Left ventricle myocardium inferior (tissue), 1 donor: ENCODE measurements at regions not wholly inside any gene's neighbourhood (a gene's known extent, or its start where the extent isn't known, plus 50 kb on each side); places are given as distances from the start of the nearest gene placed in this dataset.

ENCODE experiments used
- DNase-seq: peaks from one replicate; pipeline ENCODE4 v3.0.0-alpha.2; 2020
- H3K27ac ChIP-seq: fragments of 200-600 bp; replicated peaks from 2 replicates; pipeline ENCODE4 v1.8.0; 2021
- H3K27me3 ChIP-seq: fragments of 200-600 bp; 2 replicates; pipeline ENCODE4 v1.8.0; 2021; ENCODE audit warnings: low read depth
- H3K36me3 ChIP-seq: fragments of 200-600 bp; 2 replicates; pipeline ENCODE4 v1.8.0; 2021
- H3K4me1 ChIP-seq: fragments of 200-600 bp; 2 replicates; pipeline ENCODE4 v1.8.0; 2021
- H3K4me3 ChIP-seq: fragments of 200-600 bp; 2 replicates; pipeline ENCODE4 v1.8.0; 2021; ENCODE audit warnings: mild to moderate bottlenecking, moderate library complexity
- H3K9me3 ChIP-seq: fragments of 200-600 bp; replicated peaks from 2 replicates; pipeline ENCODE4 v1.8.0; 2021
- intact Hi-C: fragments of 100-400 bp; cut with micrococcal nuclease; formaldehyde crosslinking; loops from one replicate; pipeline ENCODE4 v1.11.0; 2022
- TF ChIP-seq, protein P1 (sequence below): fragments of 200-600 bp; IDR thresholded peaks from 2 replicates; pipeline ENCODE4 v1.8.0; 2021; ENCODE audit warnings: antibody characterized with exemption, mild to moderate bottlenecking, borderline replicate concordance
- donor health status: DM: no; HTN: yes; CAD: no; lungs with severe emphysema.

DNA sequence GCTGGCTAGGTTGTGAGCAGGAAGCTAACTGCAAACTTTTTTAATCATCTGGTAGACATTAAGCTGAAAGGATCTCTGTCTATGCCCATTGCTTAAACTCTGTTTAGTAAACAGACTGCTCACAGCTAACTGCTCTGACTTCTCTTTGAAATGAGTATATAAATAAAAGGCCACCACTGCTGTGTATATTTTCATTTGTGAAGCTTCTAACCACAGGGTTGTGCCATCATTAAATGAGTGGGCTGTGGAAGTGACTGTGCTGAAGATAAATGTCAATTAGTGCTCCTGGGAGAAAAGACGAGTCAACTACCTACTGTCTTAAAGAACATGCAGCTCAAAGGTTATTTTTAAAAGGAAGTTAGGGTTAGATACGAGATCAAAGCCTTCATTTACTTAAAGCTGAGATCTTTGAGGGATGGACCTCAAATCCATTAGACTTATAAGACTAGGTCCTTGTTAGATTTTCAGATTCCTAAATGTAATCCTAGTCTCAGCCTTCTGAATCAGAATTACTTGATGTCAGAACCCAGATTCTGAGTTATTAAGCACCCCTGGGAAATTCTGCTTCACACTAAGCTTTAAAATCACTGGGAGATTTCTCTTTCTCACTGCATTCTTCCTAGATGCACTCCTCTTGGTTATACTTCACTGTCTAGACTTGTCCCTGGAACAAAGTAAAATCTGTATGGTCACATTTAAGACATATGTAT, 213.1 kb upstream of the FLRT2 start:
- Histone ChIP-seq H3K4me1 (no peaks in the 10 kb centered on the region), H3K27me3 (no peaks in the 10 kb centered on the region), H3K9me3 (peaks cover 6% of the 10 kb centered on the region), H3K27ac (no peak overlapping the region), H3K4me3 (no peak overlapping the region), H3K36me3 (no peaks in the 10 kb centered on the region)
- DNase-seq, result no peak
- TF ChIP-seq, protein P1, sequence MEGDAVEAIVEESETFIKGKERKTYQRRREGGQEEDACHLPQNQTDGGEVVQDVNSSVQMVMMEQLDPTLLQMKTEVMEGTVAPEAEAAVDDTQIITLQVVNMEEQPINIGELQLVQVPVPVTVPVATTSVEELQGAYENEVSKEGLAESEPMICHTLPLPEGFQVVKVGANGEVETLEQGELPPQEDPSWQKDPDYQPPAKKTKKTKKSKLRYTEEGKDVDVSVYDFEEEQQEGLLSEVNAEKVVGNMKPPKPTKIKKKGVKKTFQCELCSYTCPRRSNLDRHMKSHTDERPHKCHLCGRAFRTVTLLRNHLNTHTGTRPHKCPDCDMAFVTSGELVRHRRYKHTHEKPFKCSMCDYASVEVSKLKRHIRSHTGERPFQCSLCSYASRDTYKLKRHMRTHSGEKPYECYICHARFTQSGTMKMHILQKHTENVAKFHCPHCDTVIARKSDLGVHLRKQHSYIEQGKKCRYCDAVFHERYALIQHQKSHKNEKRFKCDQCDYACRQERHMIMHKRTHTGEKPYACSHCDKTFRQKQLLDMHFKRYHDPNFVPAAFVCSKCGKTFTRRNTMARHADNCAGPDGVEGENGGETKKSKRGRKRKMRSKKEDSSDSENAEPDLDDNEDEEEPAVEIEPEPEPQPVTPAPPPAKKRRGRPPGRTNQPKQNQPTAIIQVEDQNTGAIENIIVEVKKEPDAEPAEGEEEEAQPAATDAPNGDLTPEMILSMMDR, result no peak
- intact Hi-C loops, result no loop called here

DNA sequence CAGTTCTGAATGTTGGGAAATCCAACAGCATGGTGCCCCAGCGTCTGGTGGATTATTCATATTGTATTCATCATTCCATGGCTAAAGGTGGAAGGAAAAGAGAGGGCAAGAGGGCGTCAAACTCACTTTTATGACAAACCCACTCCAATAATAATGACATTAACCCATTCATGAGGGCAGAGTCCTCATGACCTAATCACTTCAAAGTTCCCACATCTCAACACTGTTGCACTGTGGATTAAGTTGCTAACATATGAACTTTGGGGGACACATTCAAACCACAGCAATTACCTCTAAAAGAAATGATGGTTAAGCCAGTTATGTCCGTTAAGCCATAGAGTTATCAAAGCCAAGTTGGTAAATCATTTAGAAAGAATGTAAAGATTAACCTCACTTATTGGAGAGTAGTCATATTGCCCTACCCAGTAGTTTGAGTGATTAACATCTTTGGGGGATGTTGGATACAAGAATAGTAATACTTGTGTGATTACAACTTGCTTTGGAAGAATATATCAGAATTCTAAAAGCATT, 212.4 kb upstream of the FLRT2 start:
- intact Hi-C loops, result no loop called here
- DNase-seq, result no peak
- TF ChIP-seq, protein P1, result no peak
- peaks cover 6% of the 10 kb centered on the region for H3K9me3 ChIP-seq
- no peaks in the 10 kb centered on the region for H3K4me1 ChIP-seq
- no peak overlapping the region for H3K27ac ChIP-seq
- H3K4me3 ChIP-seq, result no peak overlapping the region
- H3K36me3 ChIP-seq, result no peaks in the 10 kb centered on the region
- H3K27me3 ChIP-seq, result no peaks in the 10 kb centered on the region

DNA sequence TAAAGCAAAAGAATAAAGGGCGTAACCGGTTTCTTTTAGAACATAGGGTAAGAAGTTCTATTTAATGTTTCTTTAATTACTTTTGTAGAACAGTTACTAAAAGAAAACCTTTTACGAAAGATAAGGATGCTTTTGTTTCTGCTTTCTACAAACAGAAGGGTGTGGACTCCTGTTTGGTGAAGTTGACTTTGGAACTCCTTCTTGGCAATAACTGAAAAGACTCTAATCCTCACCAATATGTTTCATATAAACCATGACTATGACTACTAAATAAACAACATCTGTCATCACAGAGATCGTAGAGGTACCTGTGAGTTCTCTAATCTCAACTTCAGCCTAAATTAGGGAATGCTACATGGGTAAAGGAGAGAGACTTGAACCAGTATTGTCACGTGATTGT, 210.8 kb upstream of the FLRT2 start:
- intact Hi-C loops, result no loop called here
- TF ChIP-seq, protein P1, result no peak
- Histone ChIP-seq H3K27ac (no peak overlapping the region), H3K27me3 (no peaks in the 10 kb centered on the region), H3K4me1 (no peaks in the 10 kb centered on the region), H3K9me3 (peaks cover 6% of the 10 kb centered on the region), H3K36me3 (no peaks in the 10 kb centered on the region), H3K4me3 (no peak overlapping the region)
- DNase-seq, result no peak

DNA sequence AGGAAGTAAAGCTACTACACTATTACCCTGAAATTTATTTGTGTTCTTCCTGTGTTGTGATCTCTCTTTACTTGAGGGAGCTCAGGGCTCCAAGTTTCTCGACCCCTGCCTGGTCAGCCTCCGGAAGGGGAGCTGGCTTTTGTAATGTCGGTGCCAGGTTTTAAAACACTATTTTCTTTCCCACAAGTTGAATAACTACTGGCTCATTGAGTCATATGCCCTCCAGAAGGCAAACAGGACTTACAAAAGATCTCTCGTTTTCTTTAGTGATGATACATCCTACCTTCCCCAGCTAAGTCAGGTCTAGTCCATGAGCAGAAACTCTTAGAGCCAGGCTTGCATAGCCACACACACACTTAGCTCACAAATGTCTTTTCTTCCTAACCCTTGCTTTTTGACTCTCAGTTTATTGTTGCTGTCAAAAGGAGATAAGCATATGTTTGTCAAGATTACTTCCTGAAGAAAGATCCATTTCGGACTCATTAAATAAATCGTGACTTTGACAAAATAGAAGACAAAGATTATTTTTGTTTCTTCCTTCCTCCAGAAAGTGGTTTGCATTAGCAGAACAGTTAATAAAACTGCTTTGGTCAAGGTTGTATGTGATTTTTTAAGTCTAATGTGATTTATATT, 209.8 kb upstream of the FLRT2 start:
- H3K27ac ChIP-seq, result no peak overlapping the region
- peaks cover 6% of the 10 kb centered on the region for H3K9me3 ChIP-seq
- H3K27me3 ChIP-seq, result no peaks in the 10 kb centered on the region
- intact Hi-C loops, result no loop called here
- TF ChIP-seq, protein P1, result no peak
- H3K36me3 ChIP-seq, result no peaks in the 10 kb centered on the region
- no peaks in the 10 kb centered on the region for H3K4me1 ChIP-seq
- DNase-seq, result no peak
- H3K4me3 ChIP-seq, result no peak overlapping the region

DNA sequence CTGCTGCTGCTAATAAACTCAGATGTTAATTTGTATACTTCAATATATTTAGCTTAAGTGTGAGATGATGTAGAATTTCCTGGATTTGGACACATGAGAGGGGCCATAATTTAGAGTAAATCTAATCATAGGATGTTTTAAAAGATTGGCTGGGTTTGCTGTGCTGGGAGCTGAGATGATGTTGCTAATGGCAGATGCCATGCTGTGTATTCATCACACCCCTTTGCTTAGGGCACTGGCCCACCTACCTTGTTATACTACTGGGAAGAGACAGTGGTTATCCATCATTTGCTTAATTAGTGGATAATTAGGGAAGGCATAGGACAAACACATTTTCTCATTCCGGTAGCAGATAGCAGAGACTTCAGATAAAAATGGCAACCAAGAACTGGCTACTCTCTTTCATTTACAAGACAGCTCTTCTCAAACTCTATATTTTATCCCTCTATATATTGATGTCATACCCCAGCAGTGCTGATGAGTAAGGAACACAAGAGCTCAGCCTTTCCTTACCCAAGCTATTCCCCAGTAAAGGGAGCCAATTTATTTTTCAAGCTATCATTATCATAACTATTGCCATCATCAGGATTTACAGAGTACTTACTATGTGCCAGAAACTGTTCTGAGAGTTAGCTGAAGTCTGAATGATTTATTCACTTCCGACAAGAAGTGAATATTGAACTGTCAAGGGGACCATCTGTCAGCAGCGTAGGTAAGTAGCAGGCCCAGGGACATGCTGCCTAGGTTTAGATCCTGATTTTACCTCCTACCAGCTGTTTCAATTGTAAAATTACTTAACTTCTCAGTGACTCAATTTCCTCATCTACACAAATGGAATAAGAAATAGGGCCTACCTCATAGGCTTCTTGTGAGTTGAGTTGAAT, 204.6 kb upstream of the FLRT2 start:
- Histone ChIP-seq H3K4me1 (no peaks in the 10 kb centered on the region), H3K36me3 (no peaks in the 10 kb centered on the region), H3K27ac (no peak overlapping the region), H3K9me3 (peaks cover 6% of the 10 kb centered on the region), H3K27me3 (no peaks in the 10 kb centered on the region), H3K4me3 (no peak overlapping the region)
- no peak for DNase-seq
- intact Hi-C loops, result no loop called here
- TF ChIP-seq, protein P1, result no peak
